ENCODE measurements at regions not wholly inside any gene's neighbourhood (a gene's known extent, or its start where the extent isn't known, plus 50 kb on each side); places are given as distances from the start of the nearest gene placed in this dataset.
"Not testable (repeated sequence)": the region's sequence is repeated elsewhere in the genome, so short reads cannot be mapped to it uniquely, and the experiment has no call there.

DNA sequence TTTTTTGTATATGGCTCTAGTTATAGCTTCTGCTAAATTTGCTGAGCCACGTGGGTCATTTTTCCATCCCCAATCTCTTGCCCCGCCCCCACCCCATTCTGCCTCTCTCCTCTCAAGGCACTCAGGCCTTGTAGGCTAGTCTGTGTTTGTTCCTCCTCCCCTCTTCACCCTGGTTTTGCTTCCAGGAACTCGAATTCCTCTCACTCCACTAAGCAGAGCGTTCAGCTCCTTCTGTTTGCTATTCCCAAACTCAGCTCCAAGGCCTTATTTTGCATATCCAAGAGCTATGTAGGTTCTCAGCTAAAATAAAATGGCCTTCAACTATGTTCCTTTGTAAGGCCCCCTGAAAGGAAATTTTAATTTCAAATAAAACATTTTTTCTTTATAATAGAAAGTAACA lies 1293.7 kb downstream of the EPHA7 start:
- ATAC-seq: no peak

DNA sequence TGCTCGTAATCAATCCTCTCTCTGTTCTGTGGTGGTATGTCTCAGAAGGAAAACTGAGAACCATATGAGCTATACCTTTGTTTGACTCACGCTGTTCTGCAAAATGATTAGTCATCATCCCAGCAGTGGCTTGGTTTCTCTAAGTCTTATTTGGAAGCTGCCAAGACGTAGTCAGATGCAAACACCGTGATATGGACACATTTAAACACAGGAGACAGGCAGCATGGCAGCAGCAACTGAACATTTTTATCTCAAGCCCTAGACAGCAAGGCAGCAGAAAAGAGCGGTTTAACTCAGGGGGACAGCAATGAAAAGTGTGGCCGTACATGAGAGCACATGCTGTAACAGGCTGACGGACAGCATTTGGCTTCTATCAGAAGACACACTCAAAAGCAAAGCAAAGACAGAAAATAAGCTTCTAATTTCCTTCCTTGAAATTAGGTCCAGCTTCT lies 1295.1 kb downstream of the EPHA7 start:
- no peak for ATAC-seq

DNA sequence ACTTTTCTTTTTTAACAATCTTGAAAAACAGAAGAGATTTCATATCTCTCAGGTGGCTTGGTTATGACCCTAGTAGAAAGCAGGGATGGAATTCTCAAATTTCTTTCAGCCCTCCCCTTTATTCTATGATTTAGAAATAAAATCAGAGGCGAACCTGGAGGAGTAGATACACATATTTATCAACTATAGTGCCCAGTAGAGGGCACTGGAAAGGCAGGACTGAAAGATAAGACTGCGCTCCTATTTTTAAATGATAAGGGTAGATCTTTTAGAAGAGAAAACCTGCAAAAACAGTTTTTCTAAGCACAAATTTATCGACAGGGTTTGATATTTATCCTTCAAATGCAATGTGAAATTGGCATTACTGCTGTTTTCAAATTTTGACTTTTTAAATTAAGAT lies 1296.6 kb downstream of the EPHA7 start:
- no peak for ATAC-seq

DNA sequence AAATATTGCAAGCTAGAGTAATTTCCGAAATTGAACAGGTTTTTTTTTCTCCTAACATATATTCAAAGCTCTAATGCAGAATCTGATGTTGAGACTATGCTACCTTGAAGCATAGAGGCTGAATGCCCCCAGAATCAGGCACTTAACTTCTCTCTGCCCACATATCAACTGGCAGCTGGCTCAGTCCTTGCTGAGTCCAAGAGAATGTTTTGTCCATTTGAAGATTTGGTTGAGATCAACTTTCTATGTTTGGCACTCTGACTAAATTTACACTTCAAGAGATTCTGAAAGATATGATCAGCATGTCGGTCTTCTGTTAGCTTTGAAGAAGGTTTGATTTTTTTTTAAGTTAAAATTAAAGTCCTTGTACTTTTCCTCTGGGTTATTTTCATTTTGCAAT lies 1298.1 kb downstream of the EPHA7 start:
- ATAC-seq: no peak

DNA sequence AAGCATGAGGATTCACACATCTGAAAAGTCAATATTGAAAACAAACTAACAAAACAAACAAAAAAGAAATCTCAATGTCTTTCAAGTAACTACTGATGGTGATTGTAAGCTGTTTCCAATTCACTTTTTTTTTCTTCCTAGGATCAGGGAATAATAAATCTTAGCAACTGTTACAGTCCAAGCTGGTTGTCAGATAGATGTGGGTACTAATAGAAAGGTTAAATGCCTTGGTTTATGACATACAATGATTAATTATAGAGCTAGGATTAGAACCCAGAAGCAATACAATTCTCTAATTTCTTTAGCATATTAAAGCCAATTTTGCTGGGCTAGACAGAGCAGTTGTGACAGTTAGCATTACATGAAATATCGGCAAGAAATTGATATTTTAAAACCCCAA lies 1301.6 kb downstream of the EPHA7 start:
- no peak for ATAC-seq

DNA sequence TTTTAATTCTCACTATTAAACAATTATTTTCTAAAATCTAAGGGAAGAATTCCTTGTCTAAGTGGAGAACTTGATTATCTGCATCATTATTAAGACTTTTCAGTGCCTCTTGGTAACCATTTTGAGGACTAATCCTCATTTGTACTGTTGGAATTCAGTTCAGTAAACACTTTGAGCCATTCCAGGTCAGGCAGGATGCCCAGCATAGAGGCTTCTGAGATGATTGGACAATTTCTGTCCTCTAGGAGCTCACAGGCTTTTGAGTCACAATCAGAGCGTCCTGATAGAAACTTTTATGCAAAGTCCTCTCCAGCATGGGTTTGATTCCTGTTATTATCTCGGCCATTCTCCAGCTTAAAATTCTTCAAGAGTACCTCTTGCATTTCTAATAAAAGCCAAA lies 1304.6 kb downstream of the EPHA7 start:
- ATAC-seq: no peak

DNA sequence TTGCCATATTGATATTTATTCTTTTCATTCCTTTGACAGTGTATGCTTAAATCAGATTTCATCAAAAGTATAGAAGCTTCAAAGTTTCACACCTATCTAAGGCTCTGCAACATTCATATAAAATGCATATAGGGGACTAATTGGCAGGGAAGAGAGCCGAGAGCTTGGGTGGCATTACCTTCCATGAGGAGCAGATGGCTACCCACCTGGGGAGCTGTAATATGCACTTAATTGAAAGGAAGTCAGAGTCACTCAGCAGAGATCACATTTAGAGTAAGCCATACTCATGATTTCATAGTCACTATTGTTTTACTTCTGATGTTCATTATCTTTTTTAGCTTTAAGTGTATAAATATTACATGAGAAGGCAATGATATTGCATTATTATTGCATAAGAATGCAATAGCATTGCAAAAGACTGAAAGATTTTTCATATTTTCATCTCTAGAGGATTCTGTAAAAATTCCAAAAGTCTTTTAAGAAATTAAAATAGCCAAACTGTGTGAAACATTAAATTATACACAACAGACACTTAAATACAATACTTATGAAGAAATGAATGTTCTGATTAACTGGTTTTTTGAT lies 1305.2 kb downstream of the EPHA7 start:
- no peak for ATAC-seq

DNA sequence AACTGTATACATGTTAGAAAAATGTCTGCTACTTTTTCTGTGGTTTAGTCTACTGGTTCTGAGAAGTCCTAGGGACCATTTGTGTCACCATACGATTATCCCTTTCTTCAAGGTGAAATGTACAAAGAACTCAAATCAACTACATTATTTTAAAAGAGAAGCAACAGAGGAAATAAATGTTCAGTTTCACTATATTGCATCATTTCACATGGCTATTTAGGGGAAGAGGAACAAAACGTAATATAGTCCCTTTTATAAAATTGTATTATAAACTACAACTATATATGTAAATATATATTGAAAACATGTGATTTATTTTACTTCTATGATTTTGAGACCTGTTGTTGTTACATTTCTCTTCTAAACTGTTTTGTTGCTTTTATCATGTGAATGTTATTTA lies 1308.0 kb downstream of the EPHA7 start:
- no peak for ATAC-seq

DNA sequence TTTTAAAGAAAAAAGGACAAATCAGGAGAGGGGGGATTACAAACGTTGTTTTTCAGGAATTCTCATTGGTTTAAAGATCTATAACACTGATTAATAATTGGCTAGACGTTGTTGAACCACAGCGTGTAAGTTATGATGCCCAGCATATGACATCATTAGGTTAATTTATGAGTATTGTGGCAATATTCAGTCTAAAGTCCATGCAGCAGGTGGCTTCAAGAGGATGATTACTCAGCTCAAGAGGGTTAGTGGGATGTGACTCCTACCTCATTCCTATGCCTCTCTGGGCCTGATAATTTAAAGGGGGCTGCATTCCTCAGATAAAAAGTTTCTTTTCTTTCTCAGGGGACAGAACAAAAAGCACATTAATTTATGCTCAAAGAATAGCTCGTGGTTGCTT lies 1309.0 kb downstream of the EPHA7 start:
- no peak for ATAC-seq

DNA sequence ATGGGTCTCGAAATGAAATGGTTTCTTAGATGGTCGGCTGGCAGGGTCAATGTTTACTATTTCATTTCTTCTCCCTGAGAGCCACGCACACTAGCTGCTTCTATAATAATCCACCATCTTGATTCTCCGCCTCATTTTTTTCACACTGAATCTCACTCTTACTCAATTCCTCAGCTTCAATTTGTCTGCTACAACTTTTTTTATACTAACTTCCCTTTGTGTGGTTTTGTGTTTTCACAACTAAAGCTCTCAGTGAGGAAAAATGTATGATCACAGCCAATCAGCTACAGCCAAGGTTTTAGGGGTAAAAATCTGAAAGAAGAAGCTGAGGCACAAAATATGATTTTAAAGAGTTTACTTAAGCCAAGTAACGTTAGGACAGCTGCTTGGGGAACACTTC lies 1309.4 kb downstream of the EPHA7 start:
- ATAC-seq: no peak

DNA sequence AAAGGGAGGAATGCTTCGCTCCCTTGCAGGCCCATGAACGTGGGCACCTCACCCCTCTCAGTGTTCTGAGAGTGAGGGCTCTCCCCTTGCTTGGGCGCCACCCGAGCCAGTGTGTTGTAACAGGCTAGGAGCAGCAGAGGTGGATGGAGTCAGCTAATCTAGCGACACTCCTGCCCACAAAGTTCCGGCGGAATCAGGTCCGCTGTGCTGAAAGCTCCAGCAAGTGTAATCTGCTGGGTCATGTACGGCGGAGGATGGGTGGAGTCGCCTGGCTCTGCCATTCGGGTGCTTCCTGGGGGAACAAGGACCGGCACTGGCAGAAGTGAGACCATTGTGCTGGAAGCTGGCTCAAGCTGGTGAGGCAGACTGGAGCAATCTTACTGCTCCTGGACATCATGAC lies 1310.1 kb downstream of the EPHA7 start:
- ATAC-seq: no peak

DNA sequence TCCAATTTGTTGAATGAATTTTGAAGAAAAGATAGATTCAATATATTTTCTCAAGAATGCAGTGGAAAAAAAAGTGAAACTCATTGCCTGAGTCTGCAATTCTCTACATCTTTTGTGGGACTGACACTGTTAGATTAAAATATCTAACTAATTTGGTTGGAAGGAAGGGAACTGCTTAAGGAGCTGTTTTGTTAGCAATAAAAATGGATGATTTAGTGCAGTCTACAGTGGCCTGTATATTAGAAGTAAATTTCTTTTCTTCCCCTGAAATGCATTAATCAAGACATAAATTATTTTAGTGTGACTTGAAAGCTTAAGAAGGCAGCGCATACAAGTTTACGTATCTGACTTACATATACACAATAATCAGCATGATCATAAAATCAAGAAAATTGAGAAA lies 1332.6 kb downstream of the EPHA7 start:
- ATAC-seq: no peak

DNA sequence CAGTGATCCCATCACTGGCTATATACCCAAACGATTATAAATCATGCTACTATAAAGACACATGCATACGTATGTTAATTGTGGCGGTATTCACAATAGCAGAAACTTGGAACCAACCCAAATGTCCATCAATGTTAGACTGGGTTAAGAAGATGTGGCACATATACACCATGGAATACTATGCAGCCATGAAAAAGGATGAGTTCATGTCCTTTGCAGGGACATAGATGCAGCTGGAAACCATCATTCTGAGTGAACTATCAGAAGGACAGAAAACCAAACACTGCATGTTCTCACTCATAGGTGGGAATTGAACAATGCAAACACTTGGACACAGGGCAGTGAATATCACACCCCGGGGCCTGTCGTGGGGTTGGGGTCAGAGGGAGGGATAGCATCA lies 1335.4 kb downstream of the EPHA7 start:
- not testable (repeated sequence) for ATAC-seq

DNA sequence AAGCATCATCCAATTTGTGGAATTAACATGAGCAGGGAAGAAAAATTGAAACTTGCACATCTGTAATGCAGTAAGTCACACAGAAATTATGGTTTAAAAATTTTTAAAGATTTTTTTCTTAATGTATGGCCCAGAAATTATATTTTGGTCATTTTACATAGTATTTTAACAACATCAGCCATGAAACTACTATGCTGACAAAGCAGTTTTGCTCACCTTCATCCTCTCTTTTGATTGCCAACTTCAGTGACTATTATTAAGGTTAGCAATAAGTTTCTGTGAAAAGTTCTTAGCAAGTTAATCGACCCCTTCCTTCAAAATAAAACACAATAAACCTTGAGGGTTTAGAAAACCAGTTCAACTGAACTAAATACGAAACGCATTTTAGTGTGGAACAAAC lies 1347.0 kb downstream of the EPHA7 start:
- no peak for ATAC-seq

DNA sequence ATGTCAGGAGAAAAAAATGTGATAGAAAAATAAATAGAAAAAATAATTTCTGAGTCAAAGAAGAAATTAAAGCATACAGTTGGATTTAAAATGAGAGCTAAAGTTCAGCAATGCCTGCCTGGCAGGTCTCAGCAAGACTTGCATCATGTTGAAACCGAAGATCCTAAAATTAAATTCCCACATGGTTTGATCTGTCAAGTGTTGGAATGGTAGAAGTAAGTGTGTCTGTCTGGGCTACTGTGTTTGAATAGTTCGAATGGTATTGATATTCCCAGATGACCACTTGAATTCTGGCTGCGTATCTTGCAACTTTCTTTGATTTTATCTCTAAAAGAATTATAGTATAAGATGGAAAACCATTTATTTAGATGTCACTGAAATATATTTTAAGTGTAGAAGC lies 1349.6 kb downstream of the EPHA7 start:
- no peak for ATAC-seq

DNA sequence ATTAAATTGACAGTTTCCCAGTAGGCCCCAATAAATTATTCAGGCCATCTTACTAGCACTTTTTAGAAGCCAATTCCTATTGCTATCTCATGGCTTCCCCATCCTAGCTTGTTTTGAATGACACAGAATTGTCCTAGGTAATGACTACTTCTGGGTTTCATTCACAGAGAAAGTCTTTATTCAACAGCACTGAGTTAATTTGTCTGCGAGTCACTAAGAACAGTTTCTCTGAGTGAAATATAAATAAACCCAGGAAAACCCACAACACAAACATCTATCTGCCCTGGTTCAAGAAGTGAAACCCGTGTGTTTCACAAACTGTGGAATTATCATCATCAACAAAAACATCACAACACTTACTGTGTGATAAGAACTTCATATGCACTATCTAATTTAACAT lies 1366.8 kb downstream of the EPHA7 start:
- ATAC-seq: no peak

DNA sequence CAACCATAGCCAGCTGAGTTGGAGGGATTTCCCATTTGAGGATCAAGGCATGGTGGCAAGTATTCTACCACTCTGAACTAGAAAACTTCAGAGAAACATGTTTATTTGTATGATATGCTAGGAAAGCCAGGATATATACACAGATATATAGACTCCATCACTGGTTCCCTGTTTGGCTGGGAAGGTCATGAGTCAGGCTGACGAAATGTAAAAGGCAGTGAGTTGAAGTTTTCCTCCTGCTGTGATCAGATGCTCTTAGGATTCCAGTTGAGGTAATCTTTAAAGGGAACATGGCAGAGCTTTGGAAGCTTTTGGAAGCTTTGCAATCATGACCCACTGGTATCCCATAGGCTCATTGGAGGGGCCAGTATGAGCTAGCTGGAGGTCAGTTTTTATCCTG lies 1369.1 kb downstream of the EPHA7 start:
- ATAC-seq: no peak

DNA sequence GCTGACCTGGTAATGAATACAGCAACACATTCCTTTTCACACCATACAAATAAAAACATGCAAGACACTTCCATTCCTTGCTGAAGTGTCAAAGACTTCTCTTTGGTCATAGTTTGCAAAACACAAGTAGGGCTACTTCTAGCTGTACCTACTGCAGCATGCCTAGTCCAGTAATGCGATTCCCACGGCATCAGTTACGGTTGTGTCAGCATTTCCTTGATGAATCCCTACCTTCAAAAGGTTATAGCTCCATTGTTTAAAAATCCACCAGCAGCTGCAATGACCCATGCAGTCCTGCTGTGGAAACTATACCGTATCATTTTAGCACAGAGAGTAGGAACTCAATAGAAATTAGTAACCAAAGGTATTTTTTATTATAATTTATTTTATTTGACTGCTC lies 1371.5 kb downstream of the EPHA7 start:
- no peak for ATAC-seq

DNA sequence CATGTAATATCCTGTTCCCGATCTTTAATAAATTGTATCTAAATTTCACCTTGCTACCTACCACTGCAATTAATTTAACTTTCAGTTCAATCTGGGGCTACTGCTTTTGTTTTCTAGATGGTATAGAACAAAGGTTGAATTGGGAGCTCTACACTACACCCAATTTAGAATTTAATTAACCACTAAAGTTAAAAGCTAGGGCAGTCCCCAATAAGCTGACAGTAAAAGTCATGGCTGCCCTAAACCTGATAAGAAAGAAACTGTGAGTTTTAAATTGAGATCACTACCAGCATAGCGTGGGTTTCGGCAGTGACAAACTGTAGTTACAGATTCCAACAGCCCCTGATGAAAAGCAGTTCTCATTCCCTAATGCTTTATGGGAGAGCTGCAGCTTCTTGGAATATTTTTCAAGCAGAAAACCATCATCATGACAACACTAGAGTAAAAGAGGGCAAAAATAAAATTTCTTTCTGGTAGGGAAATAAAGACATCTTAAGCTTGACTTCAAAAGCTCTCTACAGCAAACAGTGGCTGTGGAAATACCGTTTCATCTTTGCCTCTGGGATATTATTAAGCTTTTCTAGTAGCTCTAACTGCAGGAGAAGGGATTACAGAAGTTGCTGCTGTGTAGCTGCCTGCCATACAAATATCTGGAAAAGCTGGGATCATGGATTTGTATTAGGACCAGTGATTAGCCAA lies 1372.1 kb downstream of the EPHA7 start:
- no peak for ATAC-seq

DNA sequence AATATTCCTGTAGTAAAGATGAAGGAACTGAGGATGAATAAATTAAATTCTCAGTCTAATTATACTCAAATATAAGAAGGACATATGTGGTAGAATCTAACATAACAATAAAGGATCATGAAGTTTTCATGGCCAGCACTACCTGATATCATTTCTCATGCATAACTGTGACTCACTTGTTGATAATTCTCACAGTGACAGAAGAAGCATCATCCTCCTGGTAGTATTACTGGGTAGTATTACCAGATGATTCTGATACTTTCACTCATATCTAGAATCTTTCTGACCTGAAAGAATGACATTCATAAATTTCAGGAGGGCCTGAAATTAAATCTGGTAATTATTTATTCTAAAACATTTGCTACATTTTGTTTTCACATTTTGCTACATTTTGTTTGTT lies 1375.0 kb downstream of the EPHA7 start:
- no peak for ATAC-seq

DNA sequence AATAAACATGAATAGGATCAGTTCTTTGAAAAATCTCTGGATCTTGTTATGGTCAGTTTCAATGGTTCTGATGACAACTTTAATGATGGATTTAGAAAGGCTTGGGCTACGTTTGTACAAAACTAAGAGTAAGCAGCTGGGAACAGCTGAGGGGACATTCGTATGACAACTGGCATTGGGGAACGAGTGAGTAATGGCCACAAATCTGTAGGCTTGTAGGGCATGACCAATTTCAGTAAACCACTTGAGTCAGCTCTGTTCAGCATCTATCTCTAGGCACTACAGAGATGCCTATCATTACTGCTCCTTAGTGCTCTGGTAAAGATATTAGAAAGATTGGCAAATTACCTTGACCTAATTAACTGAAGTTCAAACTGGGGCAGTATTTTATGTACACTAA lies 1375.6 kb downstream of the EPHA7 start:
- no peak for ATAC-seq

DNA sequence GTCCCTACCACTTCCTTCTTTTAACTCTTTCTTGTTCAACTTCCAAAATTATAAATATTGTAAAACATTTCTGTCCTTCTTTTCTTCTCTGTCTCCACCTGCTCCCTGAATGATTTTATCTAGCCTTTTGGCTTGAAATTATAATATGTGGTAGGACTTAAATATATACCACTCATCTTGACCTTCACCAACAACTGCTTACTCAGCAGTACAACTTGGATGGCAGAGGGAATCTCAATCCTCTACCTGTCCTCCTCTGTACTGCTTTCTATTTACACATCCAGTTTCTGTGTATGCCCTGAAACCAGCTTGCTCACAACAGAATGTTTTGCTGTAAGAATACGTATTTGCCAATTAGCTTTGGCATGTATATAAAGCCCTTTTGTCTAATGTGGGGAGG lies 1392.5 kb downstream of the EPHA7 start:
- ATAC-seq: no peak

DNA sequence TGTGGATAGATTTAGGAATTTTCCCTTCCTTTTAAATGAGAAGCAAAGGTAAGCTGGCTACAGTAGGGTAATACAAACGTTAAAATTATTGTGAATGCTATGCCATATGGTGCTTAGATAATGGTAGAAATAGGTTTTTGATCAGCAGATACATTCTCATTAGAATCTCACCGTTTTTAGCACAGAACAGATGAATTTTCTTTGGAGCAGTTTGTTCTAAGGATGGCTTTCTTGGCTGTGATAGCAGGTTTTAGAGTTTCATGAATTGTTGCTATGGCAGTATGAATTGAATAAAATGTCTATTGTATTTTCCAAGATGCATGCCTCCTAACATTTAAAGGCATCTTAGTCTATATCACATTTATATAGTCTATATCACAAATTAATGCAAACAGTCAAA lies 1394.5 kb downstream of the EPHA7 start:
- no peak for ATAC-seq

DNA sequence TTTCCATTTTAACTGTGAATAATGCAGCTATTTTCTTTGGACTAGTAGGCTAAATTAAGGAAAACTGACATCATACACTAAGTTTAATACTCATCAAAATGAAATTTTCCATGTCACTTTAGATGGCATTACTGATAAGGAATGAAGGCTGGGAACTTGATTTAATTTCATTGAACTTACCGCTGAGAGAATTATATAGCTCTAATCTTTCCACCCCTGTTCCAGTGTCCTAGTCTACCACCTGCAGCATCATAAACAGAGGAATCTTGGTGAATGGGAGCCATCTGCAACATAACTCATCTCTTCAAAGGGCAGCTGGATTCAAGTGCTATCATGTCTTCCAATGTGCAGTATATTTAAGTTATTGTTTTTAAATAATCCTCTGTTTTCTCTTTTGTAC lies 1395.2 kb downstream of the EPHA7 start:
- ATAC-seq: no peak

DNA sequence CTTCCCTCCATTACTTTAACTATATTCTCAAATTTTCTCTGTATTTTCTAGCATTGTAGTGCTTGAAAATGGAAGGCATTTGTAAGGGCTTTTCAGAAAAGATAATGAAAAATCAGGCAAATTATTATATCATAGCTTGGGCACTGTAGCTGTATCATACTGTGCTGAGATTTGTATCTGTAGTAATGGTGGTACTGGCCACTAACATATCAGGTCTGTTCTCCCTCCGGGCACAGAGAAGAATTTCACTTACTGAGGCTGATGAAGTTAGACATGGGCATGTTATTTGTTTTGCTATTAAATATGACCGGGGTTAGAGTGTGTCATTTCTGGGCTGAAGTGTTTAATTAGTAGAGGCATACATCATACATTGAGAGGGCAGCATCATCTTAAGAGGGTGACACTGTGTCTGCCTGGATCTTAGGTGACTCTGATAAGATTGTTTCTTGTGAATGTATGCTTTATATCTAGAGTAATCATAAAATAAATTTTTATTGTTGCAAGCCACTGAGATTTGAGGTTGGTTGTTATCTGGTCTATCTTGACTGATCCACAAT lies 1395.9 kb downstream of the EPHA7 start:
- ATAC-seq: no peak

Data from activated CD4-positive, CD25-positive, alpha-beta regulatory T cell treated with anti-CD3 and anti-CD28 coated beads, Interleukin-2, amount 50 U/mL, for 24 hours (primary cell).